GF-D8 (cell line): ENCODE measurements at regions not wholly inside any gene's neighbourhood (a gene's known extent, or its start where the extent isn't known, plus 50 kb on each side); places are given as distances from the start of the nearest gene placed in this dataset.
"Not testable (repeated sequence)": the region's sequence is repeated elsewhere in the genome, so short reads cannot be mapped to it uniquely, and the experiment has no call there.

Experiments
- DNase-seq: peaks from one replicate; lab custom pipeline; 2025; lab: John Stamatoyannopoulos, UW

- DNase-seq, result no peak
These were observed 199.0 kb upstream of the DDX53 start for GRCh38 chrX:22800806-22801205.

GRCh38 chrX:22803353-22803752 lies 196.4 kb upstream of the DDX53 start:
- no peak for DNase-seq

GRCh38 chrX:22810876-22811275 lies 188.9 kb upstream of the DDX53 start:
- no peak for DNase-seq

- DNase-seq, result no peak
These were observed 181.7 kb upstream of the DDX53 start for GRCh38 chrX:22818061-22818460.

- DNase-seq, result no peak
These were observed 144.1 kb upstream of the DDX53 start for GRCh38 chrX:22855693-22856092.

- no peak for DNase-seq
These were observed 140.1 kb upstream of the DDX53 start for GRCh38 chrX:22859642-22860041.

- not testable (repeated sequence) for DNase-seq
These were observed 133.0 kb upstream of the DDX53 start for GRCh38 chrX:22866801-22867200.

- no peak for DNase-seq
These were observed 117.2 kb upstream of the DDX53 start for GRCh38 chrX:22882543-22882942.

- DNase-seq, result no peak
These were observed 109.9 kb upstream of the DDX53 start for GRCh38 chrX:22889819-22890218.

GRCh38 chrX:22912616-22913015 lies 87.1 kb upstream of the DDX53 start:
- no peak for DNase-seq

GRCh38 chrX:22922961-22923360 lies 76.8 kb upstream of the DDX53 start:
- DNase-seq, result no peak

GRCh38 chrX:22934640-22935039 lies 65.1 kb upstream of the DDX53 start:
- no peak for DNase-seq

GRCh38 chrX:22944945-22945344 lies 54.8 kb upstream of the DDX53 start:
- no peak for DNase-seq
